ENCODE measurements at regions not wholly inside any gene's neighbourhood (a gene's known extent, or its start where the extent isn't known, plus 50 kb on each side); places are given as distances from the start of the nearest gene placed in this dataset.

DNA sequence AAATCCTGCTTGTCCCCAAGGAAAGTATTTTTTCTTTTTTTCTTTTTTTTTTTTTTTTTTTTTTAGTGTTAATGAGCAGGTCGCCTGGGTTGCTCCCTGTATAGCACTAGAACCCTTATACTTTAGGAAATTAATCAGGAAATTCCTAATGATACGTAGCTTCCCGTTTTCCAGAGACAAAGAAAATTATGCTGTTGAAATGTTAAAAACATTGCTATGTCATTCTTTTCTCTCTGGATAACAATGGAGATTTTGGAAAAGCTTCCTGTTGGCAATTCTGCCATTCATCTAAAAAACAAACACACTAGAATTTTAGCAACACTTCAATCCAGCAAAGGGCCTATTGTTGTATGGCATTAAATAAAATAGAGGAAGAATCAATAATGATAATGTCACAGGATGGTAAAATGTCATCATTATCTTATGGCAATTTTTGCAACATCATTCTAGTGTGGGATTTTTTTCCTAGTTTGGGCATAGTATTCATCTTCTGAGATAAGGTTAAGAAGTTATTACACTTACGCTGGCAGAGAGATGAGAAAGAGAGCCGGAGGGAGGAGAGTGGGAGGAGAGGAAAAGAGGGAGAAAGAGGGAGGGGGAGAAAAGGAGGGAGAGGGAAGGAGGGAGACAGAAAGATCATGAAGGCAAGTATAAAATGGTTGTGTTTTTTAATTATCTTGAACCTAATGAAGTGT is 315.8 kb upstream of the PDE4D start:
- peak; percentile 23 for DNase-seq (ENCODE audit: extremely low read depth, low read depth, low spot score)

GRCh38 chr5:60208716-60209115 is 315.2 kb upstream of the PDE4D start:
- DNase-seq (ENCODE audit: extremely low read depth, low read depth, low spot score), result no peak

DNA sequence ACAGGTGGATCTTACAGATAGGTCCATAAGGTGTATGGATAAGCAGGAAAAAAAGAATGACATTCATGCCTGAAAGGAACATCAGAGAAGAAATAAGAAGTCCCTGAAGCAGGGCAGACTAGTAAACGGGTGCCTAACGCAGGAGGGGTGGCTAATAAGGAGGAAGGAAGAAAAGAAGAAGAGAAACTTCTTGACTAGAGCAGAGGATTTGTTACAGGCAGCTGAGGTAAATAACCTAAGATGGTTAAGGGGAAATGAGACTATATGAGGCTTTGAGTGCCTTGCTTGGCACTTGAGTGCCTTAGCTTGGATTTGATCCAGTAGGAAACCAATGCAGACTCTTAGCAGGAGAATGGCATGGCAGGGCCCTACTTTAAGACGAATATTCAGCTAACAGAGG is 313.5 kb upstream of the PDE4D start:
- no peak for DNase-seq (ENCODE audit: extremely low read depth, low read depth, low spot score)

GRCh38 chr5:60206234-60206633 is 312.7 kb upstream of the PDE4D start:
- DNase-seq (ENCODE audit: extremely low read depth, low read depth, low spot score), result no peak

DNA sequence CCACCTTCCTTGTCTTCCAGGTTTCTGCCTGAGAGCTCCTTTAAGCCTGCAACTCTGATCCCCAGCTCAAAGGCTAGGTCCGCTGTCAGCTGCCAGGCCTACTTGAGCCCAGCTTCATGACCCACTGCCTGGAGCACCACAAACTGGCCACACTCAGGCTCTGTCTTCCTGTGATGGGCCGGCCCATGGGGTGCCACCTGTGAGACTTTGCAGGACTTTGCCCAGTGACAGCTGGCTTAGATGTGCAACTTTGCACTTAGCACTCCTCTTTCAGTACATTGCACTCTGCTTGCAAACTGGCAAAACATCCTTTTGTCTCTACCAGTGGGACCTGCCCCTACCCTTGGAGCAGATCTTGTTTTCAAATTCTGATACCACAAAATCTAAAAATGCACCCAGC is 311.5 kb upstream of the PDE4D start:
- no peak for DNase-seq (ENCODE audit: extremely low read depth, low read depth, low spot score)

DNA sequence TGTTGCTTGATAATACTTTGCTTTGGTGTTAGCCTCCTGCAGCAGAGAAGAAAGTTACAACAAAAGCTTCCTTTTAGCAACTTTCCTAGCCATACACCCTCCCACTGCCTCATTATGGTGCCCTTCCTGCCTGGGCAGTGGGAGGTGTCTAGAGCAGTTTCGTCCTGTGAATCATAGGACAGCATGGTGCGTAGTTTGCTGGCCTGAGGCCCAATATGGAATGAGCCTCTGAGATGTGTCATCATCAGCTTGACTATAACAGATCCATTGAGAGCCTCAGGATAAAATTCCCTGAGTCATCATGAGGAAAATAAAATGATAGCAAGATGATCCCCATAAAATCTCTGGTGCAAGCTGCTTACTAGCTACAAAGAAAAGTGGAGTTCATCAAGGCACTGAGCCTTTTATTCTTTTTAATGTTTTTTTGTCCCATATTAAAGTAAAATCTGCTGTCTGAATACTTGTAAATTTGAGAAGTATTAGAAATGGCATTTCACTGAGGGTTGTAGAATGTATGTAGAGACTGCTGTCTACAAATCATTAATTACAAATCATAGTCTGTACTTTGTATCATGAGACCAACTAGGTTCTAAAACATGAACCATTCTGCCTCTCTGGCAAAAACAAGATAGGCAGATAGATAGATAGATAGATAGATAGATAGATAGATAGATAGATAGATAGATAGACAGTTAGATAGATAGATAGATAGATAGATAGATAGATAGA is 303.0 kb upstream of the PDE4D start:
- peak; percentile 39 for DNase-seq (ENCODE audit: extremely low read depth, low read depth, low spot score)

DNA sequence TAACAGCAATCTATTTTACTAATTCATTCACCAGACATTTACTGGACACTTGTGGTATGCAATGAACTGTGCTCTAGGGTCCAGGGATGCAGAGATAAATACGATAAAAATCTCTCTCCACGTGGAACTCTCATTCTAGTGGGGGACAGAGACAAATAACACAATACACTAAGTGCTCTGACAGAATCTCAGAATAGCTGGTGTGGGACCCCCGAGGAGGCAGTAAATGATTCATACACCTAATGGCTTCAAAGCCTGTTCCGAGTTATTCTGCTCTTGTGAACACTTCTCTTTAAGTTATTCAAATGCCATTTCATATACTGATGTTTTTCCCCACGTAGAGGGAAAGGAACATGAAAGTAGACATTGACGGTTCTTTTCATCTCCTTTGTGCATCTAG is 302.0 kb upstream of the PDE4D start:
- no peak for DNase-seq (ENCODE audit: extremely low read depth, low read depth, low spot score)

DNA sequence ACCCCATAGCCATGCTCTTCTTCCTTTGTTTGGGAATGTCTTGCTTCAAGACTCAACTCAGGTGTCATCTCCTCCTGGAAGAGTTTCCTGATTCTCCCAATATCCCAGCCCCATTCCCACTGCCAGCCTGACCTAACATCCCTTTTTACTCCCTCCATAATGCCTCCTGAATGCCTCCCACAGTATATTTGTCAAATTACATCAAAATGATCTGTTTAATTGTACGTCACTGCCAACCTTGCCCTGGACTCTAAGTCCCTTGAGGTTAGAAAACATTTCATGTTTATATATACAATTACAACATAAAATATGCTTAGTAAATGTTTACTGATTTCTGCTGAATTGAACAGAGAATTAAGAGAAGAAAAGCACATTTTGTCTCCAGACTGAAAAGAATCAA is 301.6 kb upstream of the PDE4D start:
- no peak for DNase-seq (ENCODE audit: extremely low read depth, low read depth, low spot score)

GRCh38 chr5:60185231-60186099 is 291.9 kb upstream of the PDE4D start:
- no peak for DNase-seq (ENCODE audit: extremely low read depth, low read depth, low spot score)

DNA sequence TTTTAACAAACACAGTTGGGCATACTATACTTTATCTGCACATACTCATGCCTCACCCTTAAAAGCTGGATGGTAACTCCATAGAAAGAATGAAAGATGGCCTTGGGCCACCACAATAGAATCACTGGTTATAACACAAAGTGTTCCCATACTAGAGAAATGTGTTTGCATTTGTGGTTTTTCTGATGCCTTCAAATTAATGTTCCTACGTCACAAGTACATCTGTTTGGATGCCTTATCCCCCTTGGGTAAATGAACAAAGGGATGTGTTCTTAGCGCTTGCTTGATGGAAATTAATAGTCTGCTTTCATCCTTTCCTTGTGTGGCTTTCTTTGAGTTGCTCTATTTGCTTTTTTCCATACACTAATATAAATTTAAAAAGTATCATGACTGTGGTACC is 291.1 kb upstream of the PDE4D start:
- DNase-seq (ENCODE audit: extremely low read depth, low read depth, low spot score), result no peak

DNA sequence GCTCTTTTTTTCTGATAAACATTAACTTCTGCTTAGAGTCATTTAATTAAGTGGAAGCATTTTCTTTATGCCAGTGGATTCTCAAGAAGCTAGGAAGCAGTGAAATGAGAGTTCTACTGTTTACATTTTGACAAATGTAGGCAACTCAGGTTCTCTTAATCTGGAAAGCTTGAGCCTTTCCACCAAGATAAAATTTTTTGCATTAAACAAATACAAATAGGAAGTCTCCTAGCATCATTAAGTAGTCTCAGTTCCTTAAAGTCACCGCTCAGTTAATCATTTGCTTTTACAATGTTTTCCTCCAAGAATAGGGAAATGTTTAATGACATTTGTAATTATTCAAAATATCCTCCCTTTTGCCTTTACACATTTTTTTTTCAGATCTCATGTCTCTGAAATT is 290.4 kb upstream of the PDE4D start:
- DNase-seq (ENCODE audit: extremely low read depth, low read depth, low spot score), result no peak

DNA sequence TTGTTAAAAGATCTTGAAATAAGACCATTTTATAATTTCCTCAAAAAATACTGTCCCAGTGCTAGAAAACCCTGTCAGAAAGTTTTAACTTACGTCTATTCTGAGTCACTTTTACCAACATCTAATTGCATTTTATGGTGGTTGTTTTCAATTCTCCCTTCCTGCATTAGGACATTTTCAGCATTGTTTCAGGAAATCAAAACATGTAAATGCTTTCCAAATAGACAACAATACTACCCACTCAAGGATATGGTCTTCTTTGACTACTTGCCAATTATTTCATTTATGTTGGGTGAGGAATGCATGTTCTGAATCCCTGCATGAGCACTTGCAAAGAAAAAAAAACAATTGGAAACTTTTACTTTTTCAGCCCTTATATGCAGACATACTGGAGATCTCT is 284.6 kb upstream of the PDE4D start:
- no peak for DNase-seq (ENCODE audit: extremely low read depth, low read depth, low spot score)

GRCh38 chr5:60177596-60177995 is 284.1 kb upstream of the PDE4D start:
- no peak for DNase-seq (ENCODE audit: extremely low read depth, low read depth, low spot score)

DNA sequence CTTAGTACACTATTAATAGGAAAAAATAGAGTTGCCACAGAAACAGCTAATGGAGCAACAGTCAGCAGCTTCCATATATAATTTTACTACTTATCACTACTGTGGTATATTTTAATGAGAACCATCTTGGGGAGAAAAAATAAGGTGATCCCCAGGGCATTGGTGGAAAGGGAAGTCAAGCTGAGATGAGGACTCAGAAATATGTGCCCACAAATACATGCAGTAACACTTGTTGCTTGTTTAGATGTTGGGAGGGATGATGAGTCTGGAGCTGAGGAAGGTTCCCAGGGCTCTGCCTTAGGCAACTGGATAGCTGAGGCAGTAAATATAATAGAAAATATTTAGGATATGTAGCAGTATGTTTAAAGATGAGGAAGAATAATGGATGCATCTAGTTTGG is 280.1 kb upstream of the PDE4D start:
- DNase-seq (ENCODE audit: extremely low read depth, low read depth, low spot score), result no peak

DNA sequence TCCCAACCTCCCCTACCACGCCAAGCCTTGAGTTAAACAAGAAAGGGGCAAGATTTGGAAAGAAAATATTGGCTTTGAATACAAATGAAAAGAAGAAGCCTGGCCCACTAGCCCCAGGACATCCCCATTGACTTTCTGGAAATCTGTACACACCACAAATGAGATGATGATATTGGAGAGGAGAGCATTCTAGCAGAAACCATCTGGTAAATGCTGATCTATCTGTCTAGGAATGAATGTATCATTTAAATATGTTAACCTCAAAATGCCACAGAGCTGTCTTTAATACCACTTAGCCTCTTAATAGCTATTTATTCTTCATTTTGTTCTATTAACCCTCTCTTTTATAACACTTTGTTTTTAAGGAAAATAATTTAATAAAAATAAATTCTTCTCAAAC is 270.2 kb upstream of the PDE4D start:
- DNase-seq (ENCODE audit: extremely low read depth, low read depth, low spot score), result no peak

GRCh38 chr5:60162441-60162840 is 268.9 kb upstream of the PDE4D start:
- no peak for DNase-seq (ENCODE audit: extremely low read depth, low read depth, low spot score)

DNA sequence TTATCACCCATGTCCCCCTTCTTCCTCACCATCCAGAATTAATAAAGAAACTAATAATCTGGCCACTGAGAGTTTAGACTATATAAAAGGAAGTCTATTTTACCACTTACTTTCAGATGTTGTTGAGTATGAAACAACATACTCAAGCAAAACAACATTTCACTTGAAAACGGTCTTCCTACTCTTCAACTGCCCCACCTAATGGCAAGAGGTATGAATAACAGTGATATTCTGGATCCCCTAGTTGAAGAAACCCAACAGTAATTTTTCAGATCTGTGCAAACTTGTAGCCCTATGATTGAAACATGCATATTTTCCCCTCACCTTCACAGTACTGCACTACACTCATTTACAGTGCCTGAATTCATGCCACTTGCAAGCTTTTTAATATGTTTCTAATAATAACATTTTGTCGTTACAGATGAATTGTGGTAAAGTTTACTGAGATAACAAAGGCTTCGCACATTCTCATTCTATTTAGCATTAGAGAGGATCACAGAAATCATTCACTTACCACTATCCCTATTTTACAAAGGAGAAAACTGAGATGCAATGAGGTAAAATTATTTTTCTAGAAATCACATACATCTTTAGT is 267.9 kb upstream of the PDE4D start:
- DNase-seq (ENCODE audit: extremely low read depth, low read depth, low spot score), result no peak

DNA sequence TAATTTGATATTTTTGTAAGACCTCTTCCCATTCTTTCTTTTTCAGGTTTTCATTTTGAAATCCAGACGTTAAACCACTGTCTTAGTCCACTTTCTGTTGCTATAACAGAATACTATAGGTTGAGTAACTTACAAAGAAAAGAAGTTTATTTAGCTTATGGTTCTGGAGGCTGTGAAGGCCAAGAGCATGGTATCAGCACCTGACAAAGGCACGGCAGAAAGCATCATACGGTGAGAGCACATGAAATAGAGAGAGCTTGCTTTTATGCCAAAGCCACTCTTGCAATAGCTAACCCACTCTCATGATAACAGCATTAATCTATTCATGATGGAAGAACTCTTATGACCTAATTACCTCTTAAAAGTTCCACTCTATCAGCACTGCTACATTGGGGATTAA is 255.6 kb upstream of the PDE4D start:
- DNase-seq (ENCODE audit: extremely low read depth, low read depth, low spot score), result no peak

- no peak for DNase-seq (ENCODE audit: extremely low read depth, low read depth, low spot score)
Measured at GRCh38 chr5:60148366-60148765, 254.8 kb upstream of the PDE4D start.

DNA sequence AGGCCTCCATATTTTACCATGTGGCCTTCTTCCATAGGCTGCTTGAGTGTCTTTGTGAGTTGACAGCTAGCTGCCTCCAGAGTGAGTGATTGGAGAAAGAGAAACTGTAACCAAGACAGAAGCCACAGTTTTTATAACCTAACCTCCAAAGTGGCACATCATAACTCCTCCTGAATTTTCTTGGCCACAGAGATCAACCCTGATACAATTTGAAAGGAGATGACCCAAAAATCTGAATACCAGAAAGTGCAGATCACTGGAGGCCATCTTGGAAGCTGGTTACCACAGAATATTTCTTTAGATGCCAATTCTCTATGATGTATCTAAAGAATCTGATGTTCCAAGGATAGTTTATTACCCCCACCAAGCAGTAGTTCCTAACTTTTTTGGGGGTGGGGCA is 254.3 kb upstream of the PDE4D start:
- DNase-seq (ENCODE audit: extremely low read depth, low read depth, low spot score), result no peak

DNA sequence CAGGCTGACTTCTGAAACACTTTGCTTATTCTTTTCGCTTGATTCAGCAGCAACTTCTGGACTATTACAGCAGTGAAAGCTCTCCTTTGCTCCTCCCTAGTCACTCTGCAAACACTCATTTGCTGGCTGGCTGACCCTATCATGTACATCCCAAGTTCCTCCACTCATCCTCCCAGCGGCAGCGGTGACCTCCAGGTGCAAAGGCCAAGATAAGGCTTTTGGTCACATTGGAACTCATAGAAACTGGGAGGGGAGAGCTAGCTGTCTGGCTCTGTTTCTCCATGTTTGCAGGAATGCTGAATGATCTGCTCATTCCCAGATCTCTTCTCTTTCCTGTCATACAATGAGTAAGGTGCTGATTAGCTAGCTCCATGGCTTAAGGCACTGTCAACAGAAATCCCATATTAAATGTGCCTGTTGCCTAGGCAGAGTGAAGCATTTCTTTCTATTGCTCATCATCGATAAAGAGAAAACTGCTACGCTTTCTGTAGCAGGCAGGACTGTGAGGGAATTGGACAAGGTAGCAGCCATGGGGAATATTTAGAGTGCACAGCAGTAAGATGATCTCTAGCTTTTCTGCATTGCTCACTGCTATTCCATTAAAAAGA is 250.5 kb upstream of the PDE4D start:
- DNase-seq (ENCODE audit: extremely low read depth, low read depth, low spot score), result no peak
